SK-N-SH (cell line): ENCODE measurements at regions not wholly inside any gene's neighbourhood (a gene's known extent, or its start where the extent isn't known, plus 50 kb on each side); places are given as distances from the start of the nearest gene placed in this dataset.

Experiments used
- CTCF ChIA-PET: fragments of 300-600, 350-600 bp; formaldehyde crosslinking; extraction: SDS; loops from one replicate; lab custom pipeline; 2021; lab: Yijun Ruan, JAX
- POLR2A ChIA-PET: fragments of 350-600 bp; sonication (Branson Sonifier 250); formaldehyde crosslinking; extraction: SDS; loops from one replicate; lab custom pipeline; 2020; ENCODE audit warnings: antibody characterized with exemption, inconsistent platforms; lab: Yijun Ruan, JAX
- DNase-seq: peaks from one replicate; pipeline ENCODE4 v3.0.0; 2012
- H2AFZ ChIP-seq: fragments of 200-600 bp; sonication (generic); 2 replicates; pipeline ENCODE4 v1.8.1; 2016; ENCODE audit warnings: antibody characterized with exemption, mild to moderate bottlenecking, low read depth
- H3F3A ChIP-seq: fragments of 200-600 bp; sonication (generic); replicated peaks from 2 replicates; pipeline ENCODE3; 2016; ENCODE audit warnings: antibody characterized with exemption, mild to moderate bottlenecking; ENCODE audit not compliant: insufficient read depth
- H3K27ac ChIP-seq, 2 experiments: fragments of 200-500 bp in 1 of 2; fragments of 200-600 bp in 1 of 2; sonication (Bioruptor generic) in 1 of 2; sonication (generic), shearing (Covaris generic) in 1 of 2; 2 replicates each; pipeline versions ENCODE4 v1.5.1 to v1.6.1; 2014 to 2016; ENCODE audit warnings: low read depth in 2 of 2, inconsistent platforms in 1 of 2, low read length in 1 of 2, mild to moderate bottlenecking in 1 of 2, mixed read lengths in 1 of 2
- H3K27me3 ChIP-seq: fragments of 200-600 bp; sonication (generic), shearing (Covaris generic); 2 replicates; pipeline ENCODE4 v1.6.1; 2016; ENCODE audit warnings: mixed run types; ENCODE audit not compliant: insufficient read depth
- H3K36me3 ChIP-seq, 2 experiments: fragments of 200-500 bp in 1 of 2; fragments of 200-600 bp in 1 of 2; sonication (Bioruptor generic) in 1 of 2; sonication (generic) in 1 of 2; replicated peaks in 1 of 2; 2 replicates each; pipeline versions ENCODE3 to v1.5.1; 2014 to 2016; ENCODE audit warnings: low read length in 1 of 2, mild to moderate bottlenecking in 1 of 2; ENCODE audit not compliant: insufficient read depth in 2 of 2, control insufficient read depth in 1 of 2
- H3K4me1 ChIP-seq, 2 experiments: fragments of 200-500 bp in 1 of 2; fragments of 200-600 bp in 1 of 2; sonication (Bioruptor generic) in 1 of 2; sonication (generic), shearing (Covaris generic) in 1 of 2; 2 replicates each; pipeline versions ENCODE4 v1.5.1 to v1.6.1; 2014 to 2016; ENCODE audit warnings: low read depth in 1 of 2, low read length in 1 of 2, mixed run types in 1 of 2; ENCODE audit not compliant: insufficient read depth in 2 of 2, control insufficient read depth in 1 of 2
- H3K4me2 ChIP-seq: fragments of 200-600 bp; sonication (generic), shearing (Covaris generic); 2 replicates; pipeline ENCODE4 v1.6.1; 2017; ENCODE audit warnings: mixed run types
- H3K4me3 ChIP-seq, 2 experiments: fragments of 200-500 bp in 1 of 2; fragments of 200-600 bp in 1 of 2; sonication (Bioruptor generic) in 1 of 2; sonication (generic), shearing (Covaris generic) in 1 of 2; 2 replicates each; pipeline versions ENCODE4 v1.5.1 to v1.8.1; 2014 to 2016; ENCODE audit warnings: low read depth in 2 of 2, inconsistent platforms in 1 of 2, low read length in 1 of 2, mild to moderate bottlenecking in 1 of 2, mixed read lengths in 1 of 2, moderate library complexity in 1 of 2
- H3K79me2 ChIP-seq: fragments of 200-600 bp; sonication (generic); 2 replicates; pipeline ENCODE4 v1.8.1; 2017; ENCODE audit warnings: mild to moderate bottlenecking; ENCODE audit not compliant: insufficient read depth
- H3K9ac ChIP-seq: fragments of 200-600 bp; sonication (generic); 2 replicates; pipeline ENCODE4 v1.6.1; 2017; ENCODE audit warnings: mixed run types
- H3K9me2 ChIP-seq: fragments of 200-600 bp; sonication (generic); 2 replicates; pipeline ENCODE4 v1.6.1; 2017; ENCODE audit warnings: mixed run types
- H3K9me3 ChIP-seq: fragments of 200-600 bp; sonication (generic); 2 replicates; pipeline ENCODE4 v1.6.1; 2017; ENCODE audit warnings: mixed run types, mild to moderate bottlenecking, moderate library complexity
- H4K20me1 ChIP-seq: fragments of 200-600 bp; sonication (generic); 2 replicates; pipeline ENCODE4 v1.6.1; 2017; ENCODE audit warnings: mild to moderate bottlenecking, mixed run types; ENCODE audit not compliant: insufficient read depth
- CTCF ChIP-seq: fragments of 200-600 bp; sonication (generic); IDR thresholded peaks from 2 replicates; pipeline ENCODE4 v1.6.1; 2017; ENCODE audit warnings: antibody characterized with exemption, mild to moderate bottlenecking, moderate library complexity
- ELF1 ChIP-seq: IDR thresholded peaks from 2 replicates; pipeline ENCODE4 v1.4.0; 2012
- FOXJ3 ChIP-seq: sonication (generic); formaldehyde crosslinking; IDR thresholded peaks from 2 replicates; pipeline ENCODE4 v1.5.1; 2020; ENCODE audit warnings: mild to moderate bottlenecking, missing genetic modification reagents
- GATA2 ChIP-seq: sonication (generic); formaldehyde crosslinking; IDR thresholded peaks from 2 replicates; pipeline ENCODE4 v1.5.0; 2020; ENCODE audit warnings: mild to moderate bottlenecking, missing genetic modification reagents
- JUND ChIP-seq: IDR thresholded peaks from 2 replicates; pipeline ENCODE4 v1.4.0; 2012
- MXI1 ChIP-seq: IDR thresholded peaks from 2 replicates; pipeline ENCODE4 v1.6.1; 2012; ENCODE audit warnings: mild to moderate bottlenecking, low read depth, low read length, improper control_type of control experiment
- PBX3 ChIP-seq: IDR thresholded peaks from 2 replicates; pipeline ENCODE4; 2012
- POLR2AphosphoS5 ChIP-seq: IDR thresholded peaks from 2 replicates; pipeline ENCODE4 v1.6.1; 2012; ENCODE audit warnings: low read depth, low read length
- RAD21 ChIP-seq: IDR thresholded peaks from 2 replicates; pipeline ENCODE4 v1.6.1; 2012; ENCODE audit warnings: mild to moderate bottlenecking, low read length
- RFX5 ChIP-seq: IDR thresholded peaks from 2 replicates; pipeline ENCODE4 v1.6.1; 2012; ENCODE audit warnings: mild to moderate bottlenecking, improper control_type of control experiment, low read length
- ZBTB33 ChIP-seq: IDR thresholded peaks from 2 replicates; pipeline ENCODE4 v1.4.0; 2012; ENCODE audit warnings: low read depth, borderline replicate concordance
- WGBS: methylation state at CpG from one replicate; pipeline ENCODE4 v1.1.6; 2017; ENCODE audit warnings: low lambda C conversion rate; 5-methylcytosine and 5-hydroxymethylcytosine counted together

GRCh38 chrX:22686138-22686541, 313.6 kb upstream of the DDX53 start:
- CTCF ChIA-PET, result interaction anchor here (1.8 kb wide), 1 partner anchor 62 kb away, joined by 7 read pairs; no protein-coding TSS in a partner anchor
- 6% methylated on average over 4 of the region's 7 CpGs for WGBS
- no peak overlapping the region for H3K4me2 ChIP-seq
- H2AFZ ChIP-seq, result no peak overlapping the region
- peak; percentile 35 for DNase-seq
- no peaks in the 10 kb centered on the region; the same call in 1 of the 2 replicates for H3K9me2 ChIP-seq
- POLR2A ChIA-PET, result no interaction called here
- H3K27ac ChIP-seq, result no peak overlapping the region
- H3K4me1 ChIP-seq, result peaks cover 0 to 5% of the 10 kb centered on the region in 2 experiments; a peak in 1 of 4 replicates
- no peaks in the 10 kb centered on the region for H3K79me2 ChIP-seq
- no peaks in the 10 kb centered on the region for H3F3A ChIP-seq
- TF ChIP-seq PBX3, result no peak
- no peak for TF ChIP-seq FOXJ3
- TF ChIP-seq MXI1, result peak; percentile 38; the same call in 1 of the 2 replicates
- no peak for TF ChIP-seq ELF1
- TF ChIP-seq RAD21, result no peak
- TF ChIP-seq, all 33 proteins: peak for 1
- Histone ChIP-seq H3K4me3 (0 out of 4 replicates have a peak overlapping the region, but pooled peaks of 1 of the 2 experiments have one; percentile 12), H3K9ac (no peak overlapping the region), H3K27me3 (no peaks in the 10 kb centered on the region), H4K20me1 (no peaks in the 10 kb centered on the region), H3K9me3 (no peaks in the 10 kb centered on the region), H3K36me3 (no peaks in the 10 kb centered on the region)

GRCh38 chrX:22689290-22689689, 310.5 kb upstream of the DDX53 start:
- no peak for DNase-seq
- Histone ChIP-seq H3K9me2 (no peaks in the 10 kb centered on the region; the same call in 1 of the 2 replicates), H3K4me2 (no peak overlapping the region), H4K20me1 (no peaks in the 10 kb centered on the region), H3K9me3 (no peaks in the 10 kb centered on the region), H3K4me1 (peaks cover 0 to 5% of the 10 kb centered on the region in 2 experiments; a peak in 1 of 4 replicates), H3K4me3 (no peak overlapping the region), H3K27ac (no peak overlapping the region; a peak in 1 of 4 replicates), H3K9ac (no peak overlapping the region), H2AFZ (no peak overlapping the region), H3F3A (no peaks in the 10 kb centered on the region), H3K27me3 (no peaks in the 10 kb centered on the region), H3K36me3 (no peaks in the 10 kb centered on the region), H3K79me2 (no peaks in the 10 kb centered on the region)
- no peak for TF ChIP-seq CTCF
- no peak for TF ChIP-seq POLR2AphosphoS5
- TF ChIP-seq ZBTB33, result no peak
- no peak for TF ChIP-seq GATA2 (CRISPR knock-in tag)
- TF ChIP-seq RFX5, result no peak
- no peak for TF ChIP-seq JUND
- ChIA-PET CTCF (no interaction called here), POLR2A (no interaction called here)
